ENCODE measurements at regions not wholly inside any gene's neighbourhood (a gene's known extent, or its start where the extent isn't known, plus 50 kb on each side); places are given as distances from the start of the nearest gene placed in this dataset.
"Not testable (repeated sequence)": the region's sequence is repeated elsewhere in the genome, so short reads cannot be mapped to it uniquely, and the experiment has no call there.

DNA sequence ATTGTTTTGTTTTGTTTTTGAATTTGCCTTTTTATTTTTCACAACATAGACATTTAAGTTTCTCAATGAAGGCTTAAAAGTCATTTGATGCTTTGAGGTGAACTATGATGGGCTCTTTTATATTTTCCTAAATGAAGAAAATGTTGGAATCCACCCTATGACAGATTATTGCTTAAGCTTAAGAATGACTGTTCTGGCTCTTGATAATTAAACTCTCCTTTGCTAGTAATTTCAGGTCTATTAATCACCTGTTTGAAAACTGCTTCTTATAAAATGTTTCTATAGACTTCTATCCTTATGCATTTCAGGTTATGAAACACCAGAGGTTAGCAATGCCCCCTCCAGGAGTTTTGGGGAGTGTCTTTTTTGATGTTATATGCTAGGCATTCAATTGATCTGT lies 424.1 kb upstream of the DYNLRB2 start:
- DNase-seq, result no peak
- no peak overlapping the region for H3K27ac Mint-ChIP-seq
- H3K4me1 Mint-ChIP-seq, result no peaks in the 10 kb centered on the region
- no peaks in the 10 kb centered on the region for H3K9me3 Mint-ChIP-seq
- H3K4me3 Mint-ChIP-seq, result no peak overlapping the region
- no peaks in the 10 kb centered on the region for H3K27me3 Mint-ChIP-seq
- no peaks in the 10 kb centered on the region for H3K36me3 Mint-ChIP-seq

DNA sequence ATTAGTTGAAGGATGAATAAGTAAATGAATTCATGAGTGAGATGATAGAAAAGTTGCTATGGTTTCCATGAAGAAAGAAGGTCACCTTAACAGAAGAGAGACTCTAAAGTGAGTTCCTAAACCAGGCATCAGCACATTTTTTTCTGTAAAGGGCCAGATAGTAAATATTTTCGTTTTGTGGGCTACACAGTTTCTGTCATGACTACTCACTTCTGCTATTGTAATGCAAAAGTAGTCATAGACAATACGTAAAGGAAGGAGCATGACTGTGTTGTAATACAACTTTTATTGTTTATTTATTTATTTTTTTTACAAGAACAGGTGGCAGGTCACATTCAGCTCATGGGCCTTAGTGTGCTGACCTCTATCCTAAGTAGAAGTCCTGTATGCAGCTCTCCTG lies 426.1 kb upstream of the DYNLRB2 start:
- Mint-ChIP-seq H3K27me3 (no peaks in the 10 kb centered on the region), H3K4me1 (no peaks in the 10 kb centered on the region), H3K9me3 (no peaks in the 10 kb centered on the region), H3K27ac (no peak overlapping the region), H3K4me3 (no peak overlapping the region), H3K36me3 (no peaks in the 10 kb centered on the region)
- no peak for DNase-seq

DNA sequence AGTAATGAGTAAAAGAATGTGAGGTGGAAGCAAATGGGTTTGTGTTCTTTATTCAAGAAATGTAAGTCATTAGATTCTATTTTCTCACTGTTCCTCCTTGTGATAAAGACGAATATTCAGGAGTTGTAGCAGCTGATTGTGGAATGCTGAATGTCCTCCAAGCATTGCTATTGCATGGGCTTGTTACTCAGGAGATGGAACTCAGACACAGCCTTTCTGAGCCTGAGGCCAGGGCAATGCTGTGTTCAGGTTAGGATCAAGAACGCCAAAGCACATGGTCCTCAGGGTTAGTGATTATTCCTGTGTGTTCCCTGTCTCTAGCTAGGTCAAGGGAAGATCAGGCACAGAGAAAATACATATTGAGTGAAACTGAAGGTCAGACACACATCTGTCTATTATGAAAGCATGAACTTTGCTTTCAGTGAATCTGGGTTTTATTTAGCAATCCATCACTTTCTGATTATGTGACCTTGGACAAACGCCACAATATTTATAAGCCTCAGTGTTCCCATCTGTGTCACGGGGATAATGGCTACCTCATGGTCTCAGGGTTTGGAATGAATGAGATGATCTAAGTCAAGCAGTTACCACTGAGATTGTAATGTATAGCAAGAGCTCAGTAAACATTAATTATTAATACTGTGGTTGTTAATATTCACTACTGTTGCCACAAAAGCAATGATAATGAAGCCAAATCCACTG lies 426.8 kb upstream of the DYNLRB2 start:
- Mint-ChIP-seq H3K4me1 (no peaks in the 10 kb centered on the region), H3K4me3 (no peak overlapping the region), H3K27ac (no peak overlapping the region), H3K9me3 (no peaks in the 10 kb centered on the region), H3K27me3 (no peaks in the 10 kb centered on the region), H3K36me3 (no peaks in the 10 kb centered on the region)
- DNase-seq, result no peak

DNA sequence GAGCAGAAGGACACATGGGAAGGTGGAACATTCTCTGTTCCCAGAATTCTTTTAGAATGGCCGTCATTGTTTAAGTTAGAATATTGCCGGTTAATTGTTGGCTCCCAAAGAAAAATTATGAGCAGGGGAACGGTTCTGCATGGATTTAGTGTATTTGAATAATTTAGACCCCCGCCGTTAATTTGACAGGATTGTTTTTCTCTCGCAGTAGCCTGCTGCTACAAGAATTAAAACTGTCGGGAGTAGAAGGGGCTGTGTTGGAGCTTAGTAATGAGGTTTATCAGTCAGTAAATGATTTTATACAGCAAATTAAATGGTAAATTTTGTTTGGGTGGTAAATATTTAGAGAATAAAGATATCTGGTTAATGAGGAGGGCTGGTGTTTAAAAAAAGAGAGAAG lies 431.2 kb upstream of the DYNLRB2 start:
- Mint-ChIP-seq H3K27me3 (peaks cover 14% of the 10 kb centered on the region), H3K9me3 (no peaks in the 10 kb centered on the region), H3K4me3 (no peak overlapping the region), H3K36me3 (no peaks in the 10 kb centered on the region), H3K4me1 (no peaks in the 10 kb centered on the region), H3K27ac (no peak overlapping the region)
- DNase-seq, result no peak

DNA sequence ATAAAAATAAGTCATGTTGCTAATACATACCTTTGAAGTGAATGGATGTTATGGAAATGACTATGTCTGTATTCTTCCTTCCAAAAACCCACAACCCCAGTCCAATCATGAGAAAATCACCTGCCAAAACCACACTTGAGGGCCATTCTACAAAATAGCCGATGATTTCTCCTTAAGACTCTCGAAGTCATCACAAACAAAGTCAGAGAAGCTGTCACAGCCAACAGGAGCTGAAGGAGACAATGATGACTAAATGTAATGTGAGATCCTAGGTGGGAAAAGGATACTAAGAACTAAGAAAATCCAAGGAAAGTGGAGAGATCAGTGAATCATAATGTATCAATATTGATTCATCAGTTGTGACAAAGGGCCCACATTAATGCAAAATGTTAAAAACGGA lies 432.9 kb upstream of the DYNLRB2 start:
- no peak overlapping the region for H3K27ac Mint-ChIP-seq
- no peak for DNase-seq
- H3K4me1 Mint-ChIP-seq, result no peaks in the 10 kb centered on the region
- H3K27me3 Mint-ChIP-seq, result peaks cover 22% of the 10 kb centered on the region
- no peaks in the 10 kb centered on the region for H3K36me3 Mint-ChIP-seq
- H3K4me3 Mint-ChIP-seq, result no peak overlapping the region
- peaks cover 2% of the 10 kb centered on the region for H3K9me3 Mint-ChIP-seq

DNA sequence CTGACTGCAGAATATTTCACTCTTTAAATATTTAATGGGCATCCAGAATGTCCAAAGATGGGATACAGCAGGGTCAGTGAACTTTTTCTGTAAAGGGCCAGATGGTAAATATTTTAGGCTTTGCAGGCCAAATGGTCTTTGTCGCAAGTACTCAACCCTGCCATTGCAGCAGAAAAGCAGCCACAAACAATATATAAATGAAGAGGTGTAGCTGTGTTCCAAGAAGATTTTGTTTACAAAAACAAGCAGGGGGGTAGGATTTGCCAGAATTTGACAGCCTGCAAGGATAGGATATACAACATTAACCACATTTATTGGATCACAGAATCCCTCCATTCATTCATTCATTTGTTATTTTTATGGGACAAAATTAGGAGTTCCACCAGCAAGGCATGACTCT lies 435.0 kb upstream of the DYNLRB2 start:
- no peak overlapping the region for H3K27ac Mint-ChIP-seq
- no peak overlapping the region for H3K4me3 Mint-ChIP-seq
- no peaks in the 10 kb centered on the region for H3K36me3 Mint-ChIP-seq
- H3K9me3 Mint-ChIP-seq, result peaks cover 5% of the 10 kb centered on the region
- H3K27me3 Mint-ChIP-seq, result peaks cover 25% of the 10 kb centered on the region
- H3K4me1 Mint-ChIP-seq, result no peaks in the 10 kb centered on the region
- DNase-seq, result no peak

DNA sequence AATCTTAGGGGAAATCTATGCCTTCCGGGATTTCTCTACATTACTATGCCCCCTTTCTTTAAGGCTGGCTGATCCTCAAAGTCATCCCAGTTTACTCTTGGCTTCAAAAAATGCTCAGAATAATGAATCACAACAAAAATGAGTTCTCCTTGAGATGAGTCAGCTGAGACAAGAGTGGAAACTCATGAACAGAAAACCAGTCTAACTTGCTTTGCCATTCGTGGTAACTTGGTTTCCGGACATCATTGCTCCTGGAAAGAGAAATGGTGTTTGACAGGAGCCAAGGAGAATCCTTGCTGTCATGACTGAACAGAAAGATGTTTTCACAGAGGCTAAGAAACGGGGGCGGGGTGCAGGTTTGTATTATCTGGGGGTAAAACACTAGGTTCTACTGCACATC lies 435.6 kb upstream of the DYNLRB2 start:
- H3K27ac Mint-ChIP-seq, result no peak overlapping the region
- H3K36me3 Mint-ChIP-seq, result no peaks in the 10 kb centered on the region
- H3K4me3 Mint-ChIP-seq, result no peak overlapping the region
- no peaks in the 10 kb centered on the region for H3K4me1 Mint-ChIP-seq
- H3K9me3 Mint-ChIP-seq, result peaks cover 5% of the 10 kb centered on the region
- no peak for DNase-seq
- peaks cover 25% of the 10 kb centered on the region for H3K27me3 Mint-ChIP-seq

DNA sequence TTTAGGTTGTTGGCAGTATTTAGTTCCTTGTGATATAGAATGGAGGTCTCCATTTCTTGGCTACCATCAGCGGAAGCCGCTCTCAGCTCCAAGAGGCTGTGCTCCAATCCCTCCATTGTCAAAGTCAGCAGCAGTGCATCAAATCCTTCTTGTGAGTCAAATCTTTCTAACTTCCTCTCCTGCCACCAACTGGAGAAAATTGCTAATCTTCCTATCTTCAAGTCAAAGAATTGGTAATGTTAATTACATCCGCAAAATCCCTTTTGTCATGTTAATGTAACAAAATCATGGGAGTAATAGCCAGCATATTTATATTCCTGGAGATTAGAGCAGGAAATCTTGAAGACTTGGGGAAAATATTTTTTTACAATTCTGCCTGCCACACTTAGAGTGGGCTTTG lies 436.4 kb upstream of the DYNLRB2 start:
- peaks cover 25% of the 10 kb centered on the region for H3K27me3 Mint-ChIP-seq
- no peak for DNase-seq
- no peaks in the 10 kb centered on the region for H3K4me1 Mint-ChIP-seq
- H3K36me3 Mint-ChIP-seq, result no peaks in the 10 kb centered on the region
- H3K27ac Mint-ChIP-seq, result no peak overlapping the region
- H3K4me3 Mint-ChIP-seq, result no peak overlapping the region
- peaks cover 5% of the 10 kb centered on the region for H3K9me3 Mint-ChIP-seq

DNA sequence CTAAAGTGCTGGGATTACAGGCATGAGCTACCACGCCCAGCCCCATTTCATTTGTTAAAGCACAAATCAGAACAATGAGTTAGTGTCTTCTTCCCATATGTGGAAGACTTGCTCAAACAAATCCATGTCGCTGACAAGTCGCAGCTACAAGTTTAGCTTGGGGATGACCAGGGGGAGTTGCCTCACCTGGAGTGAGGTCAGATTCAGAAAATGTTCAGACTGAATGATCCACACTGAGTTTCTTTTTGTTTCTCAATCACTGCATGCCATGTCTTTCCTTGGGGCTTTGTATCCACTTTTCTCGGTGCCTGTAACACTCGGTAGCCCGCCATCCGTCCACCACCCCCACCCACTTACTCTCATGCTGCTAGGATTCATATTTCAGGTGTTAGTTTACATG lies 437.3 kb upstream of the DYNLRB2 start:
- no peak for DNase-seq
- Mint-ChIP-seq H3K36me3 (no peaks in the 10 kb centered on the region), H3K4me3 (no peak overlapping the region), H3K27me3 (peaks cover 30% of the 10 kb centered on the region), H3K4me1 (no peaks in the 10 kb centered on the region), H3K9me3 (peaks cover 5% of the 10 kb centered on the region), H3K27ac (no peak overlapping the region)

DNA sequence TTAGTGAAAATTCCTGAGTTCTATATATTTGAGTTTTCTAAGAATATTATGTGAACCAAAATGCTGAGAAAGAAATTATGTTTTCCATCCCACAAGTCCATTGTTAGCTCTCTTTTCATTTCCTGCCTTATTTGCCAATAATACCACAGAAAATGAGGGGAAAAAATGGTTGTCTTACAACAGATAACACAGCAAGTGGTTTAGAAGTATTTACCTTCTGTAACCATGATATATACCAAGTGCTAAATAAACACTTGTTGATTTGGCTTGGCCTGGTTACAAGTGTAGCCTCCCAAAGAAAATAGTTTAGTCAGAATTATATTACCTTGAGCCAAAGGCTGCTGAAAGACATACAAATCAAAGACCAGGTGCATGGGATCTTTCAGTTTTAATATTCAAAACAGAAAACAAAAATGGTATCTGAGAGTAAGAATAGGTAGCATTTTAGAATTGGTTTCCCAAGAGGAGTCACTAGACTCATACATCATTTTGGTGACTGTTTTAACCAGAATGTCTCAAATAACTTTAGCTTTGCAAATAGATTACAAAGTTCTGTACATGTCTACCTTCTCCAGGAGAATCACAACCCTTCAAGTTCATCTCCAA lies 439.8 kb upstream of the DYNLRB2 start:
- DNase-seq, result no peak
- Mint-ChIP-seq H3K27me3 (peaks cover 18% of the 10 kb centered on the region), H3K36me3 (no peaks in the 10 kb centered on the region), H3K9me3 (peaks cover 9% of the 10 kb centered on the region), H3K4me3 (no peak overlapping the region), H3K27ac (no peak overlapping the region), H3K4me1 (no peaks in the 10 kb centered on the region)

DNA sequence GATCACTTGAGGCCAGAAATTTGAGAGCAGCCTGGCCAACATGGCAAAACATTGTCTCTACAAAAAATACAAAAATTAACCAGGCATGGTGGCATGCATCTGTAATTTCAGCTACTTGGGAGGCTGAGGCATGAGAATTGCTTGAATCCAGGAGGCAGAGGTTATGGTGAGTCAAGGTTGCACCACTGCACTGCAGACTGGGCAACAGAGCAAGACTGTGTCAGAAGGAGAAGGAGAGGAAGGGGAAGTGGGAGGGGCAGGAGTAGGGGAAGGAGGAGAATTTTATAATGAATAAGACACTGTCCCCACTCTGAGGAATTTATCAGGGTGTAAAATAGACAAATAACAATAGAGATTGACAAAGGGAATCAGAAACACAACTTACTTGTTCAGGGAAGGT lies 440.6 kb upstream of the DYNLRB2 start:
- H3K27me3 Mint-ChIP-seq, result peaks cover 16% of the 10 kb centered on the region
- peaks cover 9% of the 10 kb centered on the region for H3K9me3 Mint-ChIP-seq
- DNase-seq, result no peak
- no peaks in the 10 kb centered on the region for H3K36me3 Mint-ChIP-seq
- H3K4me3 Mint-ChIP-seq, result no peak overlapping the region
- H3K27ac Mint-ChIP-seq, result no peak overlapping the region
- H3K4me1 Mint-ChIP-seq, result no peaks in the 10 kb centered on the region

DNA sequence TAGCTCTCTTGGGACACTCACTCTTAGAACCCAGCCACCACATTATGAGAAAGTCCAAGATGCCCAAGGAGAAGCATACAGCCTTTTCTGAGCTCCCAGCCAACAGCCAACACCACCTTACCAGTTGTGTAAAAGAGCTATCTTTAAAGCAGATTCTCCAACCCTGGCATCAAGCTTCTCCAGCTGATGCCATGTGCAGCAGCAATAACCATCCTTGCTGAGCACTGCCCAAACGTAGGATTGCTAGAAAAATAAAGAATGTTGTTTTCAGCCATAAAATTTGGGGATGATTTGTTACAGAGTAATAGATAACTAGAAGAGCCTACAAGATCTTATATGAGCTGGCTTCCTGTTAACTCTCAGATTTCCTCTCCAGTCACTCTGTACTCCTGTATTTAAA lies 443.7 kb upstream of the DYNLRB2 start:
- H3K4me3 Mint-ChIP-seq, result no peak overlapping the region
- no peak overlapping the region for H3K27ac Mint-ChIP-seq
- no peaks in the 10 kb centered on the region for H3K36me3 Mint-ChIP-seq
- peaks cover 7% of the 10 kb centered on the region for H3K9me3 Mint-ChIP-seq
- H3K4me1 Mint-ChIP-seq, result no peaks in the 10 kb centered on the region
- no peak for DNase-seq
- peaks cover 10% of the 10 kb centered on the region for H3K27me3 Mint-ChIP-seq

DNA sequence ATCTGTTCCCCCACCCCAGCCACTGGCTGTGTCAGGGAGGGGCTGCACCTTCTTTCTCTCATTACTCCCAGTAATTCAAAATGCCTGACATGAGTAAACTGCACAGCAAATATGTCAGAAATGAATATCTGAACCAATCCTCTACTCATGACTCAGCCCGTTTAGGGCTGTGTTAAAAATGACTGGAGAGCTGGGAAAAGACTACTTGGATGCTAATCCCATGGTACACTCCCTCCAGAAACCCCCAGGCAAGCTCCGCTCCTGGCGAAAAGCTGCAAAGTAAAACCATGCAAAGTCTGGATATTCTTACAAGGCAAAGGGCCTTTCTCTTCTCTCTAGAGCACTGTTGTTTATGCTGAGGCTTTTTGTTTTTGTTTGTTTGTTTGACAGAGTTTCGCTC lies 448.1 kb upstream of the DYNLRB2 start:
- no peaks in the 10 kb centered on the region for H3K4me1 Mint-ChIP-seq
- peaks cover 5% of the 10 kb centered on the region for H3K9me3 Mint-ChIP-seq
- no peak overlapping the region for H3K27ac Mint-ChIP-seq
- H3K27me3 Mint-ChIP-seq, result peaks cover 3% of the 10 kb centered on the region
- no peak for DNase-seq
- H3K4me3 Mint-ChIP-seq, result no peak overlapping the region
- H3K36me3 Mint-ChIP-seq, result no peaks in the 10 kb centered on the region

DNA sequence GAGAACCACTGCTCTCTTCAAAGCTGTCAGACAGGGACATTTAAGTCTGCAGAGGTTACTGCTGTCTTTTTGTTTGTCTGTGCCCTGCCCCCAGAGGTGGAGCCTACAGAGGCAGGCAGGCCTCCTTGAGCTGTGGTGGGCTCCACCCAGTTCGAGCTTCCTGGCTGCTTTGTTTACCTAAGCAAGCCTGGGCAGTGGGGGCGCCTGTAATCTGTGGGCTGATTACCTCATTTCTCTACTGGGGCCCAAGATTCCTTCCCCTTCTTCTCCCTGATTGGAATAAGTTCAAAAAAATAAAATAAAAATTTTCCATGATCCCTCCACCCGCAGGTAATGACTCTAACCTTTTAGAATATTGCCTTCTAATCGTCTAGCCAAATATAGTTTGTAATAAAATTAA lies 449.3 kb upstream of the DYNLRB2 start:
- not testable (repeated sequence) for H3K9me3 Mint-ChIP-seq, H3K4me3 Mint-ChIP-seq, H3K27me3 Mint-ChIP-seq, H3K4me1 Mint-ChIP-seq, H3K36me3 Mint-ChIP-seq, H3K27ac Mint-ChIP-seq, DNase-seq

DNA sequence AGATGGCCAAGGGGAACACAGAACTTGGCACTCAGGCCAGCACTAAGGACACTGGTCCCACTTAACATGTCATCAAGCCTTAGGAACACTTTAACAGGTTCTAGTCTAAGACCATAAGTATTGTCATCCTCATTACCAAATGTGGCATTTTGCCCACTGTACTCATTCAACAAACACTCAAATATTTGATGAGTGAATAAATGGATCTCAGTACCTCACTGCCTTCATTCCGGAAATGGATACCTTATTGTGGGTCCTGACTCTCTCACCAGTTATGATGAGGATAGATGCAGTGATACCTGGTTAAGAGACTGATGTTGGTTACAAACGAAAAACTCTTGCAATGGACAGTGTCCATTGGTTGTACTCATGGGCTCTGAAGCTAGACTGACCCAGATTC lies 455.2 kb upstream of the DYNLRB2 start:
- Mint-ChIP-seq H3K36me3 (no peaks in the 10 kb centered on the region), H3K4me1 (no peaks in the 10 kb centered on the region), H3K4me3 (no peak overlapping the region), H3K9me3 (no peaks in the 10 kb centered on the region), H3K27me3 (no peaks in the 10 kb centered on the region), H3K27ac (no peak overlapping the region)
- no peak for DNase-seq

DNA sequence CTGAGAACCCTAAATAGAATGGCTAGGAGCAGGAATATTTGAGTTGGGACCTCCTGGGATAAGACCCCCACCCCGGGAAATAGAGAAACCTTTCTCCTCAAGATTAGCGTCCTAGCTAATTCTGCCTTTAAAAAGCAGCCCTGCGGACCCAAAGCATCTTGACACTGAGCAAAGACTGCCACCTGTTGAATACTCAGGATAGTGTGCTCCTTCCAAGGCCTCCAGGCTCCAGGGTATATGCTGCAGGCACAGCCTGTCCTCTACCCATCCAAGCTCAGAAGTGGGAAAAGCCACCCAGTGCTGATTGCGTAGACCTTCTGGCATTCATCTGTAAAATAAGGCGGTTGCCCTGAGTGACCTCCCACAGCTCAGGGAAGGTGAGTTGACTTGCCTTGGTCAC lies 456.2 kb upstream of the DYNLRB2 start:
- Mint-ChIP-seq H3K36me3 (no peaks in the 10 kb centered on the region), H3K27ac (no peak overlapping the region), H3K27me3 (no peaks in the 10 kb centered on the region), H3K9me3 (no peaks in the 10 kb centered on the region), H3K4me3 (no peak overlapping the region), H3K4me1 (no peaks in the 10 kb centered on the region)
- DNase-seq, result no peak
